Adipose tissue (tissue), 3 donors: ENCODE measurements at regions not wholly inside any gene's neighbourhood (a gene's known extent, or its start where the extent isn't known, plus 50 kb on each side); places are given as distances from the start of the nearest gene placed in this dataset.

Experiments used
- H3K27ac ChIP-seq: one replicate; pipeline ENCODE4 v1.5.1; 2013; ENCODE audit warnings: low read depth, low read length
- WGBS, 3 donors: extraction: QIAGEN DNeasy Blood & Tissue Kit; methylation state at CpG; one replicate each; pipeline ENCODE4 v1.1.7; 2013; 5-methylcytosine and 5-hydroxymethylcytosine counted together
- donor health status: healthy with polysubstance abuse.
- donor health status: Bipolar disorder and iron deficiency.
- donor health status: healthy.

DNA sequence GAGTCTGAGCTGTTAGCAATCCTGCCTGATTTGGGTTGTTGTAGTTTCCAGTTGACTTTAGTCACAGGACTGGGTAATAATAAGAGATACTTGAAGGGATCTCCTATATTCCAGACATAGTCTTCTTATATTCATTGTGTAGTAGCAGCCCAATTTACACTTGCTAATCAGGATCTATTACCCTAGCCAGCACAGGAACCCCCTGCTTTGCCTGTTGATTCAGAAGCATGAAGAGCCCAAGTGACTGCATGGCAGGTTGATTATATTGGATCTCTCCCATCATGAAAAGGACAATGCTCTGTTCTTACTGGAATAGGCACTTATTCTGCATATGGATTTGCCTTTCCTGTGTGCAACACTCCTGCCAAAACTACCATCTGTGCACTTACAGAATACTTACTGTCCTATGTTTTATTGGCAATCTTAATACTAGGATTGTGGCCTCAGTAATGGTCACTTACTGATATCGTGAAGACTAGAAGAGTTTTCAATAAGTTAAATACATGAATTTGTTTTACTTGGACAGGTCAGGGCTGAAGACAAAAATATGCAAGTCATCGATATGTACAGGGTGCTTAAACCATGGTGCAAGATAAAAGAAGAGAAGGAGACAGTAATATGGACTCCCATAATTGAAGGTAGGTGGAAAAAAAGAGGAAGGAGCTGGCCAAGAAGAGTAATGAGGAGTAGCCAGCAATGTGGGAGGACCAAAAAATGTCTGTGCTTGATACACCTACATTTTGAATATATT is 304.1 kb downstream of the MCTP2 start:
- 66 to 87% (median 86%) methylated on average over 2 of the region's 2 CpGs for WGBS, 3 donors
- H3K27ac ChIP-seq: no peak overlapping the region

GRCh38 chr15:94536549-94536948 is 305.2 kb downstream of the MCTP2 start:
- WGBS, 3 donors: 31 to 54% (median 39%) methylated on average over 3 of the region's 3 CpGs
- H3K27ac ChIP-seq: no peak overlapping the region

- 0 to 37% (median 0%) methylated on average over 1 of the region's 1 CpG for WGBS, 3 donors
- H3K27ac ChIP-seq: no peak overlapping the region
Observed at GRCh38 chr15:94538280-94538679, 306.9 kb downstream of the MCTP2 start.

DNA sequence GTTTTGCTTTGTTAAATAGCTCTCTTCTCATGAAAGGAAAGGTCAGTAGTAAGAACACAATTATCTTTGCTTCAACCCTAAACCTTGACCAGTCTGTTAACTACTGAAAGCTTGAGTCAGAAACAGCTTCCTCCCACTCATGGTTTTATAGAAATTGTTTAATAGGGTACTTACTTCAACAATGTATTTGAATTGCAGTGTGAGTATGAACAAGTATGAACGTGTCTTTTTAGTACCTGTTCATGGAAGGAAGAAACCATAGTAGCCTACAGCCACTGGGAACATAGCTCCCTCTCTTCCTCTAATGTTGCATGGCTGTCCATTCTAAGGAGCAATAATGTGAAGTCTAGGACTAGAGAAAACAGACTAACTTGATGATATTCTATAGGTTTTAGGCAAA is 311.0 kb downstream of the MCTP2 start:
- H3K27ac ChIP-seq: no peak overlapping the region
- WGBS, 3 donors: 61 to 82% (median 80%) methylated on average over 1 of the region's 1 CpG

- WGBS, 3 donors: 49 to 67% (median 67%) methylated on average over 2 of the region's 2 CpGs
- H3K27ac ChIP-seq: no peak overlapping the region
Observed at GRCh38 chr15:94546808-94547207, 315.4 kb downstream of the MCTP2 start.

DNA sequence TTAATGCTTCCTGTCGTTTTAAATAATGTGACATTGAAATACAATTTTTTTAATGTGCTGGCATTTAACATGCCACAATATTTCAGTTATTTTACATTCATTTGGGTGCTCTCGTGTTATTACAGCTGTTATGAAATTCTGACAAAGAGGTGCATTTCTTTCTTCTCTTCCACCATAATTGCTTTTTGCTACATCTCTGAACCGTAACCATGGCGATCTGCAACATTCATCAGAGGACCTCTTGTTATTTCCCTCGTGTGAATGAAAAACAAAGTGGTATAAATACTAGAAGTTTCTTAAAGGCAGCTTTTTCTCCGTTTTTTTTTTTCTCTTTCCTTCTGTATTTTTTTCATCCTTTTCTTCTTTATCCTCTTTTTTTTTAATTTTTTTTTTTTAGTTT is 316.4 kb downstream of the MCTP2 start:
- WGBS, 3 donors: 62 to 77% (median 72%) methylated on average over 6 of the region's 6 CpGs
- H3K27ac ChIP-seq: no peak overlapping the region

GRCh38 chr15:94555841-94556519 is 324.6 kb downstream of the MCTP2 start:
- no peak overlapping the region for H3K27ac ChIP-seq
- 62 to 89% (median 89%) methylated on average over 2 of the region's 2 CpGs for whole genome bisulfite sequencing, 3 donors

DNA sequence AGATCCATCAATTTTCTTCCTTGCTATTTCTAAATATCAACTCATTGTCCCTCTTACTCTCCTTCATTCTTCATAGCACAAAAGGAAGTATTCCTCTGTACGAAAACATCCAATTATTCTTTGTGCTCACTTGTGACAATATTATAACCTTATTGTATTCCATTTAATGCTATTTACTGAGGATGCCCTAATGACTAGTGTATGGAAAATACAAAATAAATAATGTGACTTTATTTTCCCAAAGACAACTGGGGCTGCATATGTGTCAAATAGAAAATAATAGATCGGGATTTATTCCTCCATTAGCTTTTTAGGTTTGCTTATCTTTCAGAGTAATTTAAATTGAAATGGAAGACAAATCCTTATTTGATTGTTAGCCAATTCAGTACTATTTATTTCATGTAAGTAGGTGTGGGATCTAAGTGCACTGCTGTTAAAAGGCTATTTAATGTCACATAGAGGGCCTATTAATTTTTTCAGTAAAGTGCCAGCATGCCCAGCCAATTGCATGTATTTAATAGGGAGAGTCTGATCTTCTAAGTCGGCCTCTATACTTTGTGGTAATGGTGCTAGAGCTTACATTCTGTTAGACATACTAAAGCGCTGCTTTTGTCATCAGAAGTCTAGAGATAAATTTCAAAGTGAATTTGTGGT is 329.8 kb downstream of the MCTP2 start:
- WGBS, 3 donors: 75 to 92% (median 91%) methylated on average over 4 of the region's 4 CpGs
- H3K27ac ChIP-seq: no peak overlapping the region

GRCh38 chr15:94563456-94563855 is 332.1 kb downstream of the MCTP2 start:
- WGBS, 3 donors: 84 to 97% (median 87%) methylated on average over 2 of the region's 2 CpGs
- no peak overlapping the region for H3K27ac ChIP-seq

- 51 to 66% (median 62%) methylated on average over 12 of the region's 12 CpGs for WGBS, 3 donors
- H3K27ac ChIP-seq: no peak overlapping the region
Observed at GRCh38 chr15:94576889-94577533, 345.6 kb downstream of the MCTP2 start.

DNA sequence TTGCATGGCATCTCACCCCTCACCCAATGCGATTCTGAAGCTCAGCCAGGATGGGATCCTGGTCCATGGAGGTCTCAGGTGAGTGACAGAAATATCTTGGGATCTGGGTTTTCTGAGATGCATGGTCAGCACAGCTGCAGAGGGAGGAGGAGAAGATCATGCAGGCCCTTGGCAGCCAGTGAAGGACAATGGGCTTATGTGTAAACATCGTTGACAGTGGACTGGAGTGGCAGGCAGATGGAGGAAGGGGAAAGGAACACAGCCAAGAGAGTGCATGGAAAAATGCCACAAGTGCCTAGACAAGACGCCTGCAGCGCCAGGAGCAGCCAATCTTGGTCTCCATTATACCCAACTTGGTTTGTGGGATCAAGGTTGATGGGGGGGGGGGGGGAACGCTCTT is 347.9 kb downstream of the MCTP2 start:
- WGBS, 3 donors: 72 to 75% (median 74%) methylated on average over 5 of the region's 5 CpGs
- no peak overlapping the region for H3K27ac ChIP-seq

DNA sequence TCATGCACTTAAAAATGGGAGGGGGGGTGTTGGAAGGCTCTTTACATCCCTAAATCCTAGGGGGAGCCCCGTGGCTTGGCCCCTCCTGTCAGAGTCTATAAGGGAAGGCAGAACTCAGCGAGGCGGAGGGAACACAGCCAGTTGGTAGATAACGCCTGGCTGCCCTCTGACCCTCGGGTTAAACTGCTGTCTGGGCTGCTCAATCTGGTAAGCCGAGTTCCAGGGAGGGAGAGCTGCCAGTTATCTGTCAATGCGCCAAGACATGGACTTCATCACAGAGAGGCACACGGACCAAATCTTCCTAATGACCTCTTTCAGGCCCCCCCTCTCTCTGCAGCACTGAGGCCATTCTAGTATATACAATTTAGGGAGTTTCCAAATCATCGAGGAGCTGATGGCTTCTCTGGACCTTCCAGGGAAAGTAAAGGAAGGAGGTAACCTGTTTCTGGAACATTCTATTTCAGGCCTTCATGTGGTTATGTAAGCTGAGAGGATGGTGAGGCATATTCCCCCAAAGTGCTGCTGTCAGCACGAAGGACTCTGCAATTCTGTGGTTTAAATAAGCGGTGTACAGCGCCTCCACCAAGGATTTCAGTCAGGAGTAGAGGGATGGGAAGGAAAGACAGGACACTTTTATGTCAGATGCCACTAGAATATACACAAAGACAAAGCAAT is 349.0 kb downstream of the MCTP2 start:
- 43 to 64% (median 59%) methylated on average over 12 of the region's 12 CpGs for WGBS, 3 donors

DNA sequence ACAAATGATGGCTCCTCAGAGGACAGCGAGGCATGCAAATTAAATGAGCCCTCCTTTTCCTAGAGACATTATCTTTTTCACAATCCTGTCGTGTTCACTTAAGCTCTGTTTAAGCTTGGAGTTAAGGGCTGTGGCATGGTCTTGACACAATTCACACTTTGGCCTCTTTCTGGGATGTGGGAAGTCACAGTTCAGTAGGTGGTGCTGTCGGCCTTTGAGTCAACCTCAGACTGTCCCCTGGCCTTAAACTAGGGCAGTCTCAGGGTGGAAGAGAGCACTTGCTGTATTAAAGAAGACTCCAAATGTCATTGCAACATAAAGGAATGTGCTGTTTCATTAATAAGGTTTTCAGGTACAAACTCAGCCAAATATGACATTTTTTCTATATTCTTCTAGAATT is 351.0 kb downstream of the MCTP2 start:
- 45 to 50% (median 46%) methylated on average over 3 of the region's 3 CpGs for WGBS, 3 donors
- H3K27ac ChIP-seq: no peak overlapping the region

More for the DNA sequence above, 349.0 kb downstream of the MCTP2 start:
- H3K27ac ChIP-seq: no peak overlapping the region

DNA sequence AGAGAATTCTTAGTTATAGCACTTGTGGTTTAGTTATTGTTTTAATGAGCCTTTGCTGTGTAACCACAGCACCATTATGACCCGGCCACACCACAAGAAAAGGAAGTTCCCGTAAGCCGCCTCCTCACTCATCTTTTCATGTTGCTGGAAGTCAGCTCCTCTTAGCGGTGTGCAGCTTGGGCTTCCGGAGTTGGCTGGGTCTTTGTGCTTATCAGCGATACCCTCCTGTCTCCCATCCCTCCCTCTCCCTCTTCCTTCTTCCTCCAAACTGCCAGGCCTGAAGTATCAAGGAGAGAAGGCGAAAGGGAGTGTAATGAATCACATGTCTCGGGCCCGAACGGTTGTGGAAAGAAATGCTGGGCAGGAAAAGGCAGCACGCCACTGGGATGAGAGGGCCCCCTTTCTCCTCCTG is 353.5 kb downstream of the MCTP2 start:
- WGBS, 3 donors: 17 to 61% (median 19%) methylated on average over 11 of the region's 11 CpGs
- H3K27ac ChIP-seq: no peak overlapping the region

DNA sequence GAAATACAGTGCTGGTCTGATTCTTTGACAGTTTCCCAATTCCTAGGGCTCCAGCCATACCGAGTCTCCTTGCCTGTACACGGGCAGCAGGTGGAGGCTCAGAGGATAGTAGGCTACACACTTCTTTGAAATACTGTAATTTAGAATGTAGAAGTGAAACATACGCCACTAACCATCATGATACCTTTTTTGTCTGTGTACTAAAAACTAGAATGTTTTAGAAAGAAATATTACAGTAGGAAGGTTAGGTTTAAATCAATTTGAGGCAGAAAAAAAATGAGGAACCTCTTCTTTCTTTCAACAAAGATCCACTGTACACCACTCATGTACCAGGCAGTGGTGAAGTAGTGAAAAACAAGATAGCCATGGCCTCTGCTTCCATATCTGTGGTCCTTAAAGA is 354.7 kb downstream of the MCTP2 start:
- WGBS, 3 donors: 59 to 77% (median 66%) methylated on average over 3 of the region's 3 CpGs
- no peak overlapping the region for H3K27ac ChIP-seq

DNA sequence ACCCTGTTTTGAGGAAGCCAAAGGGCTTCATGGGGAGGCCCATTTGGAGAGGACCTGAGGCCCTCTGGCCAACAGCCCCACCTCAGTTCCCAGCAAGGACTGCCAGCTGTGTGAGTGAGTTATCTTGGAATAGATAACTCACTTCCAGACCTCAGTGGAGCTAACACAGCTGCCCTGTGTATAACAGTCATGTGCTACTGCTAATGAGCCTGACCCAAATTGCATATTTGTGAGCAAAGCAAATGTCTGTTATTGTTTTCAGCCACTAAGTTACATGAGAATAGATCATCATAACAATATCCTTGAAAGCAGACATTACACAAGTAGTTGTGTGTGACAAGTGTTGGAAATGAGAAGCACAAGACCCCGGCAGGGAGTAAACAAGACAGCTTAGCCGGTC is 355.8 kb downstream of the MCTP2 start:
- no peak overlapping the region for H3K27ac ChIP-seq
- 40 to 90% (median 89%) methylated on average over 2 of the region's 2 CpGs for WGBS, 3 donors

GRCh38 chr15:94588993-94589392 is 357.6 kb downstream of the MCTP2 start:
- no peak overlapping the region for H3K27ac ChIP-seq
- 77 to 85% (median 82%) methylated on average over 4 of the region's 4 CpGs for WGBS, 3 donors

DNA sequence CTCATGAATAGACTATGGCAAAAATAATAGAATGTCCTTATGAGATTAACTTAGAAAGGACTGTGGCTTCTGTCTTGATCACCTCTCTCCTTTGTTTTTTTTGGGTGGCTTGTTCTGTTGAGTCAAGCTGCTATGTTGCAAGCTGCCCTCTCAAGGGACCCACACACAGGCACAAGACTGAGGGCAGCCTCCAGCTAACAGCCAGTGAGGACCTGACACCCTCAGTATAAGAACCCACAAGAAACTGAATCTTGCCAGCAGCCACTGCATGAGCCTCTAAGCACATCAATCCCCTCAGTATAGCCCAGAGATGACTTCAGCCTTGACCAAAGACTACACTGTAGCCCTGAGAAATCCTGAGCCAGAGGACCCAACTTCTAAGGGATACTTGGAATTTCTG is 361.1 kb downstream of the MCTP2 start:
- no peak overlapping the region for H3K27ac ChIP-seq

GRCh38 chr15:94596707-94597106 is 365.3 kb downstream of the MCTP2 start:
- H3K27ac ChIP-seq: no peak overlapping the region
- 68 to 92% (median 88%) methylated on average over 1 of the region's 1 CpG for WGBS, 3 donors
